ENCODE measurements at regions not wholly inside any gene's neighbourhood (a gene's known extent, or its start where the extent isn't known, plus 50 kb on each side); places are given as distances from the start of the nearest gene placed in this dataset.

DNA sequence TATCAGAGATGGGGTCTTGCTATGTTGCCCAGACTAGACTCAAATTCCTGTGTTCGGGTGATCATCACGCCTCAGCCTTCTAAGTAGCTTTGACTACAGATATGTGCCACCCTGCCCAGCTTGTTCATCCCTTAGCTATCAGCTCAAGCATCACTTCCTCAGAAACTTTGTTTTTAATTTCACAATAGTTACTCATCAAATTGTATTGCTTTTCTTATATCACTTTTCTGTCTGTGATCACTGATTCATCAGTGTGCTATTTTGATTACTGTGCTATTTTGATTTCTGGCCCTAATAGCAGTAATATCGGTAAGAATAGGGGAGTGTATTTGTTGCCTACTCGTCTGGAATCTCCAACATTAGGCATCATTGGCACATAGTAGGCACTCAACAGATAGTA lies 878.6 kb upstream of the PCDH20 start:
- DNase-seq (ENCODE audit: low read depth) = no peak

GRCh38 chr13:62292714-62293480 lies 877.2 kb upstream of the PCDH20 start:
- no peak for DNase-seq (ENCODE audit: low read depth)

DNA sequence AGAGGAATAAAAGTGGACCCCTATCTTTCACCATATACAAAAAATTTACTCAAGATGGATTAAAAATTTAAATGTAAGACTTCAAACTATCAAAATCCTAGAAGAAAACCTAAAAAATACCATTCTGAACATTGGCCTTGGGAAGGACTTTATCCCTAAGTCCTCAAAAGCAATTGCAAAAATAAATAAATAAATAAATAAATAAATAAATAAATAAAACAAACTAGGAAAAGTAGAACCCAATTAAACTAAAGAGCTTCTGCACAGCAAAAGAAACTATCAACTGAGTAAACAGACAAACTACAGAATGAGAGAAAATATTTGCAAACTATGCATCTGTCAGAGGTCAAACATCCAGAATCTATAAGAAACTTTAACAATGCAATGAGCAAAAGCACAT lies 874.9 kb upstream of the PCDH20 start:
- no peak for DNase-seq (ENCODE audit: low read depth)

GRCh38 chr13:62287764-62288163 lies 872.1 kb upstream of the PCDH20 start:
- DNase-seq (ENCODE audit: low read depth) = no peak

DNA sequence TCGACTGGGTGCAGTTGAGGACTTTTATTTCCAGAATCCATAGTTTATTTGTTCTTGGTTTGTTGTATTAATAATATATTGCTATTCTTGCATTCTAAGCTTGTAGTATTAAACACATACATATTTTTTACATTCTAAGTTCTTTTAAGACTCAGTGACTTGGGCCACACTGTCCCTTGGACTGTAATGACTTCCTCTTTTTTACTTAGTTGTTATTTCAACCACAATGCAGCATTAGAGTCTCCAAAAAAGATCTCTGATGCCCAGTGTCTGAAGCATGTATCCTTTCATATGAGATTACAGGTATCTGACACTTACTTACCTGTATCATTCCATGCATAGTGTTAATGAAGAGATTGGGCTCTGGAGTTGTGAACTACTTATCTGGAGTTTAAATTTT lies 864.9 kb upstream of the PCDH20 start:
- no peak for DNase-seq (ENCODE audit: low read depth)

- DNase-seq (ENCODE audit: low read depth) = no peak
Observed at GRCh38 chr13:62278271-62278670, 862.6 kb upstream of the PCDH20 start.

DNA sequence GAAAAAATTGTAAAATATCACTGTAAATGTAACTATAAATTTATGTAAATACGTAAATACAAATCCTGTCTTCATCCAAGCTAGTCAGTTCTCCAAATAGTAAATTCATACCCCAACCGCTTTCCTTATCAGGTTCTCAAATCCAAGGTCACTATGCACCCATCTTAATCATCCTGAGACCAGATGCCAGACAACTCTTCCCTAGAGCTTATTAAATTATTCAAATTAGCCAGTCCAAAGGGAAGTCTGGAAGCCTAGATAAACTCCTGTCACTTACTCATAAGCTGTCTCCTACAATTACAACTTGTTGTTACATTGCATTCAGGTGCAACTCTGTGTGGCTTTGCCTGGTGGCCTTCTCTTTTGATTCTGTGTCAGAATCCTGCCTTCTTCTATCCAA lies 836.1 kb upstream of the PCDH20 start:
- no peak for DNase-seq (ENCODE audit: low read depth)

- no peak for DNase-seq (ENCODE audit: low read depth)
Observed at GRCh38 chr13:62250501-62251201, 835.0 kb upstream of the PCDH20 start.

GRCh38 chr13:62246581-62246980 lies 830.9 kb upstream of the PCDH20 start:
- no peak for DNase-seq (ENCODE audit: low read depth)

DNA sequence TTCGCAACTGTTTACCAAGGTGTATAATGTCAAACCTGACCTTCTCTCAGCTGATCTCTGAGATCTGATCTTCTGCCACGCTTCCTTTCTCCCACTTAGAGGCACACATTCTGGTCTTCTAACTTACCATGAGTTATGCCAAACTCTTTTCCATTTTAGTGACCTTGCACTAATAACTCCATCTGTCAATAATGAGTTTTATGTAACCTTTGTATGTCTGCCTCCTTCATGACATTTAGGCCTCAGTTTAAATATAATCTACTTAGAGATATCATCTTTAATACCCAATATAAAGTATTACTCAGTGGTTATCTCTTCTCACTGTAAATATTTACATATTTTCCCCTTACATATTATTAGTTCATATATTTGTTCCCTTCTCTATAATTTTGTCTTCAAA lies 827.5 kb upstream of the PCDH20 start:
- DNase-seq (ENCODE audit: low read depth) = no peak

DNA sequence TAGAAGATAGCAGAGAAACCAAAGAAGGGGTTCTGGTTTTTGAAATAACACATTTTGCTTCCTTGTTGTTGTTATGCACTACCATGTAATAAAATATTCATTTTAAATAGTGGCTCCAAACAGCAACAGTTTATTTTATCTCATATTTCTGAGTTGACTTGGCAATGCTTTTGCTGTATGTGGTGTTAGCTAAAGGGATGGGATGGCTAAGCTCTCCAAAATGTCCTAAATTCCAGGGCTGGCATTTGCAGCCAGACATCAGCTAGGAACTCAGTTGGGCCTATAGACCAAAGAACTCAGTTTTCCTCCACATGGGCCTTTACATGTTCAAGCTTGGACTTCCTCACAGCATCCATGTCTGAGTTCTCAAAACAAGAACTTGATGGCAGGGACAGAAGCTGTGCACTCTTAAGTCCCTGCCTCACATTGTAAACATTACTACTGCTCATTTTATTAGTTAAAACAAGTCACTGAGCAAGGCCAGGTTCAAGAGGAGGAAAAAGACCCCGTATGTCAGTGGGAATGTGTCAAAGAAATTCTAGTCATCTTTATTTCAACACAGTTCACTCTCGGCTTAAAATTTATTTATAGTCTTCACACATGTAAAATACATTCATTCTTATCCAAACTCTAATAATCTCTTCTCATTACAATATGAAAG lies 819.3 kb upstream of the PCDH20 start:
- no peak for DNase-seq (ENCODE audit: low read depth)

DNA sequence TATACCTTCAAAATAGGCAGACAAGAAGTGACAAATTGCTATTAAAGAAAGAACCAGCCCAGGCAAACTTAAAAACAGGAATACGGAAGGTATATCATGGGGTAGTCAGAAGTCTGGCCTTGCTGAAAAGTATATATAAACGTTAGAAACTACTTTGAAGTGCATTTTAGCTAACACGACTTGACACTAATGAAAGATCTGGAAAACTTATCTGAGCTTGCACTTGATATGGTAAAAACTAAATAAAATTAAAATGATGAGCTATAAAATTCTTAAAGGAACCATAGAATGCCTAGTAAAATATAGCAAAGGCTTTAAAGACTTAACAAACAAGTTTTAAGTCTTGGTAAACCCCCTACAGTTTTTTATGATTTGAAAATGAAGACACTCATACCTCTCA lies 795.3 kb upstream of the PCDH20 start:
- no peak for DNase-seq (ENCODE audit: low read depth)

DNA sequence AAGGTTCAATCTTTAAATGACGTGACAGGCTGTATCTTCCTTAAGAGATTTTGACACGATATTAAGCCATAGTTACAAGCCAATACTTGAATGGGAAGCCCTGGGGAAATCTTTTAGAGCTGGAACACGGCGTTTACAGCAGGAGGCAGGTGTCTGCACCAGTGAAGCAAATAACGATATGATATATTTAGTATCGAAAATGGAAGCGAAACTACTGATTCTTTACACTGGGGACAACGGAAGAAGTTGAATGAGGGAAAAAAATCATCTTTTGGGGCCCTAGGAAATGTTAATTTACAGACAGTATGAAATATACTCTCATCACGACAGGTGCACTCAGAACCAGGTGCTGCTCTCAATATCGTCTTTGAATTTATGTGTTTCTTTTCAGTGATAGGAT lies 793.9 kb upstream of the PCDH20 start:
- no peak for DNase-seq (ENCODE audit: low read depth)

DNA sequence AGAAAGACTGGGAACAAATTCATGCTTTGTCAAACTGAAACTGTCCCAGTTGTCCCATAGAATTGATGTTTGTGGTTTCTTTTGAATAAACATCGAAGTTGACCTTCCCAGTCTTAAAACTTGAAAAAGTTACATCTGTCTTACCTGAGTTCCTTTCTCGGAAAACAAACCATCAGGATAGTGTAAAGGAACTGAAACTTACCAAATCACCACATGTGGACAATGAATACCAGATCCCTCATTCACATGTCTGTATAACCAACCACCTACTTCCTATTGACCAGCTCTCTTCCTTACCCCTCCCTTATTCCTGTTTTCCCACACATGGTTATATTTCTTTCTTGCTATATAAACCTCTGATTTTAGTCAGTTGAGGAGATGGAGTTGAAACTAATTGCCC lies 791.7 kb upstream of the PCDH20 start:
- DNase-seq (ENCODE audit: low read depth) = no peak

GRCh38 chr13:62206165-62206564 lies 790.5 kb upstream of the PCDH20 start:
- DNase-seq (ENCODE audit: low read depth) = no peak

- no peak for DNase-seq (ENCODE audit: low read depth)
Observed at GRCh38 chr13:62205273-62205672, 789.6 kb upstream of the PCDH20 start.

- no peak for DNase-seq (ENCODE audit: low read depth)
Observed at GRCh38 chr13:62194371-62194770, 778.7 kb upstream of the PCDH20 start.

- no peak for DNase-seq (ENCODE audit: low read depth)
Observed at GRCh38 chr13:62193919-62194318, 778.3 kb upstream of the PCDH20 start.

DNA sequence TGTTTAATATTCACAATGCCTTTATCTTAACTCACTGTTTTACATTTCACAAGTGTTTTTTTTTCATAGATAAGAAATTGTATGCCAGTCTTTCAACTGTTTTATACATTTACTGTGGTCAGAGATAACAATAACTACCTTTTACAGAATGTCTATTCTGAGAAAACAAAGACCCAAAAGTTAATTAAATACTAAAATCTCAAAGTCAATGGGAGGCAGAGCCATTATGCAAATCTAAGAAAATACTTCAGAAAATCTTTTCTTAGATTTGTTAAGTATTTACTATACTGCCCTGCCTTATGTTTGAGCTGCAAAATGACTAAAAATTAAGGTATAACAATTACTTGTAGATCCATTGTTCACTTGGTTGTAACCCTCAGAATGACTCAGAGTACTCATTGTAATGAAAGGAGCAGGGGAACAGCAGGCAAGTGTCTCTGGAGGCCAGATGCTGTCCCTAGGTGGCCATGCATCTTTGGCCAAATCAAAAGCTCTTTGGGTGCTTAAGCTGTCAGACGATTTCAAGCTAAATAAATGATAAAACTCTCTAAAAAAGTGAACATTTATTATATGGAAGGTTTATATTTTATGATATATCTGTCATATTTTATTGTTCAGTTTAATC lies 770.1 kb upstream of the PCDH20 start:
- no peak for DNase-seq (ENCODE audit: low read depth)

GRCh38 chr13:62176051-62176450 lies 760.4 kb upstream of the PCDH20 start:
- DNase-seq (ENCODE audit: low read depth) = no peak

GRCh38 chr13:62173958-62174357 lies 758.3 kb upstream of the PCDH20 start:
- no peak for DNase-seq (ENCODE audit: low read depth)

DNA sequence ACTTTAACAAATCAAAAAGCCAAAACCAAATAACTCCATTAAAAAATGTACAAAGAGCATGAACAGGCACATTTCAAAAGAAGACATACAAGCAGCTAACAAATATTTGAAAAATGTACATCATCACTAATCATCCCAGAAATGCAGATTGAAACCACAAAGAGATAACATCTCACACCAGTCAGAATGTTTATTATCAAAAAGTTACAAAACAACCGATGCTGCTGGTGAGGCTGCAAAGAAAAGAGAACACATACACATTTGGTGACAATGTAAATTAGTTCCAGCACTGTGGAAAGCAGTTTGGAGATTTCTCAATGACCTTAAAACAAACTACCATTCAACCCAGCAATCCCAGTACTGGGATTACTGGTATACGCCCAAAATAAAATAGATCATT lies 756.0 kb upstream of the PCDH20 start:
- DNase-seq (ENCODE audit: low read depth) = no peak

DNA sequence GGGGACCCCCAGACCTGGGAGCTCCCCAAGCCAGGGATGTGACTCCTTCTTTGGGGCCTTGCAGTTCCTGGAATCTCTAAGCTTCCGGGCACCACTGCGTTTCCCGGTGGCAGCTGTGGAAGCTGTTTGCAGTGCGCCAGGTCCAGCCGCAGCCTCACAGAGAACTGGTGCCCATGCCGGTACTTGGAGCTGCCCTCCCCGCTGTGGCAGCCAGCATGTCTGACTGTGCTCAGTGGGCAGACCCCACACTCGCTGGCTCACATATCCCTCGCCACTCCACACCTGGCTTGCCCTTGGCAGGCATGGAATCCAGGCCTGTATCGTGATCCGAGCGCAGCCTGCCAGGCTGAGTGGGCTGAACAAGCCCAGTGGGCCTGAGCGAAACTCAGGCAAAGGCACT lies 753.2 kb upstream of the PCDH20 start:
- no peak for DNase-seq (ENCODE audit: low read depth)

All from CMK (cell line).